Right ventricle myocardium inferior (tissue), 1 donor: ENCODE measurements at regions not wholly inside any gene's neighbourhood (a gene's known extent, or its start where the extent isn't known, plus 50 kb on each side); places are given as distances from the start of the nearest gene placed in this dataset.
"Not testable (repeated sequence)": the region's sequence is repeated elsewhere in the genome, so short reads cannot be mapped to it uniquely, and the experiment has no call there.

ENCODE experiments used
- ATAC-seq: fragments of 200-7000 bp; cut with Tn5 transposase; one replicate; pipeline ENCODE4 v1.9.1; 2020; ENCODE audit warnings: mild to moderate bottlenecking, moderate library complexity
- DNase-seq: peaks from one replicate; pipeline ENCODE4 v3.0.0; 2021; ENCODE audit errors: missing footprints
- intact Hi-C: fragments of 100-400 bp; cut with DNase I; formaldehyde crosslinking; loops from one replicate; pipeline ENCODE4 v1.11.0; 2022
- donor health status: DM: no; HTN: yes; CAD: no; lungs with severe emphysema.

DNA sequence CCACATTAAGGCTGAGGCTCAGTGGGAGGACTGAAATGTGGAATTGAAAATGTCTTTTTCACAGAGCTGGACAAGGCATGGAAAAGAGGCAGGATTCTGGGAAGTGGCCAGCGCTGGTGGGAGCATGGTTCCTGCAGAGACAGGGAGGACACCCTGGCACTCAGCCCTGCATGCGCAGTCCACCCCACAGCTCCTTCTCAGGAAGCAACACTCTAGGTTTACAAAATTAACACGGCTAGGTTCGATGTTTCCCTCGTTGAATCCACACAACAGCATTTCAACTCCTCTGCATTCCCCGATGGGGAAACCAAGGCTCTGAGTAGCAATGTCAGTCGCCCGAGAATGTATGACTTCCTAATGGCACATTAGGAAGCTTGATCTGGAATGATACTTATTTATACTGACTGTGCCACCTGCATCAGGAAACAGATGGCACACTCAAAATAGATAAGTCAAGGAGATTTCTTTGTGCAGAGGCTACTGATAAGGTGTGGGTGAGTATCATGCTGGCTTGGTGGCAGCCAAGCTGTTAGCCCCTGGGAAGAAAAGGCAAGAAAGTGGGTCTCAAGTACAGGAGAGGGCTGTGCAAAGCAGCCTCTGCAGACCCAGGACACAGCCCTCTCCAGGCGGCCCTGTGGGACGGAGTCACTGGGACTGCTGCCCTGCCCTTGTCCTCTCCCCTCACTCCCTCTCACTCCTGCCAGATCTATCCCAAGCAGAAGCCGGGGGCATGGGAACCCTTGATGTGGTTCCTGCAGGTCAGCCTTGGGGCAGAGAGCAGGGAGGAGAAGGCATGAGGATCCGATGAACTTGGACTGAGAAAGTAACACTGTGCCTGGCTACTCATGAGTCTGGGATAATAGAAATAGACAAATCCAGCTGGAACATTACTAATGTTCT, 158.4 kb upstream of the FHL2 start:
- DNase-seq: peak; percentile 74
- peak; percentile 57 for ATAC-seq
- intact Hi-C loops: no loop called here

DNA sequence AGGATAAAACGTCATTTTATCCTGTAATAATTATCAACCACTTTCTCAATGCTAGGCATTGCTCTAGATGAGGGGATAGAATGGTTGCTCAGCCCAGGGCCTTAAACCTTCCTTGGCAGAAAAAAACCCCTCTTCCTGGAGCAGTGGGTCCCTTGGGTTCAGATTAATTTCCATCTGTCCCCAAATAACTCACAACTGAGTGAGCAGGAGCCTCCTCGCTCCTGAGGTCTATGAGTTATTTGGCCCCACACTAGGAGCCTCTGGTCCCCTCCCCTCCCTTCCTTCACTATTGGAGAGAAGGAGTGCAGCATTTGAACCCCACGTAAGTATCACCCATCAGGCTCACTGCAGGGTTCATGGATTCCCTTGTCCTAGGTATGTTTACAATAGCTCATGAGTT, 157.5 kb upstream of the FHL2 start:
- DNase-seq (no peak), ATAC-seq (no peak)
- intact Hi-C loops: no loop called here

DNA sequence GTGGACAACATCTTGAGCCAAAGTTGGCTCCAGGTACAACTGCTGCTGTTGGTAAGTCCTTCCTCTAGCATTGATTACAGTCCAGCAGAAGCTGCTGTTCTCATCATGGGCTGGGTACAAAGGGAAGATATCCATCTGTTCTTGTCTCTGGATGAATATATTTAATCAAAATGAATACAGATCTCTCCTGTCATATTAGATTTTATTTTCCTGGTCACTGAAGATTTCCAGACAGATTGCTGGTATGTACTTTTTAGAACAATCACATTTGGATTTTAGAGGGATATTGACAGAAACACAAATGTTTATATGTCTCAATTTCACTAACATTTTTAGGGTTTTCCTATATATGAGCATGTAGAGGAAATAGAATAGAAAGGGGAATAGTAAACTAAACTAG, 155.4 kb upstream of the FHL2 start:
- ATAC-seq (no peak), DNase-seq (no peak)
- intact Hi-C loops: no loop called here

DNA sequence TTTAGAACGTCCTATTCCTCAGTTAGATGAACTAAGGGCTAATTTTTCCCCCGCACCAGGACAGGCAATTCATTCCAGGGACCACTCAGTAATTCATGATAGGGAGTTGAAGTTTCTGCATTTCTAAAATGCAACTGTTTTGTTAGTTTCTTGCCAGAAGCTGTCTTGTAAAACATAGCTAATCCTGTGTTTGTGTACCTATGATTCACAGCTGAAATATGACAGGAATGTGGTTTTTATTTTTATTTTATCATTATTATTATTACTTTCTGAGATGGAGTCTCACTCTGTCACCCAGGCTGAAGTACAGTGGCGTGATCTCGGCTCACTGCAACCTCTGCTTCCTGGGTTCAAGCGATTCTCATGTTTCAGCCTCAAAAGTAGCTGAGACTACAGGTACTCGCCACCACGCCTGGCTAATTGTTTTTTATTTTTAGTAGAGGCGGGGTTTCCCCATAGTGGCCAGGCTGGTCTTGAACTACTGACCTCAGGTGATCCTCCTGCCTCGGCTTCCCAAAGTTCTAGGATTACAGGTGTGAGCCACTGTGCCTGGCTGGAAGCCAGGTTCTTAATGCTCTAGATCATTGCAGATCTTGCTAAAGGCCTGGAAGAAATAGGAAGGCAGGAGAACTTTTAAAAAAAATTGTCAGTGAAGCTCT, 154.8 kb upstream of the FHL2 start:
- ATAC-seq: no peak
- intact Hi-C loops: no loop called here
- no peak for DNase-seq

DNA sequence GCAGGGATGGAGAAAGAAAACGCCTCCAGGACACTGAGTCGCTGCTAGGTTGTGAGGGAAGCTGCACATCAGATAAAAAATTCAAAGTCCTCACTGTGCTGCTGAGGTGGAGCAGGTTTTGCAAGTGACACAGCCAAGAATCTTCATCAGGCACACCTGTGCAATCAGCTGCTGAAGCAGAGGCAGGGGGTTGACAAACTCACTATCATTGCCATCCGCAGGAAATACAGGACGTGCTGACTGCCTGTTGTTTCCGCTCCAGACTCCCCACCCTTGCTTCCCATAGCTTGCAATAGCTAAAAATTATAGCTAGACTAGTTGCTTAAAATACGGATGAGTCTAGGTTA, 147.8 kb upstream of the FHL2 start:
- intact Hi-C loops: no loop called here
- DNase-seq (no peak), ATAC-seq (no peak)

DNA sequence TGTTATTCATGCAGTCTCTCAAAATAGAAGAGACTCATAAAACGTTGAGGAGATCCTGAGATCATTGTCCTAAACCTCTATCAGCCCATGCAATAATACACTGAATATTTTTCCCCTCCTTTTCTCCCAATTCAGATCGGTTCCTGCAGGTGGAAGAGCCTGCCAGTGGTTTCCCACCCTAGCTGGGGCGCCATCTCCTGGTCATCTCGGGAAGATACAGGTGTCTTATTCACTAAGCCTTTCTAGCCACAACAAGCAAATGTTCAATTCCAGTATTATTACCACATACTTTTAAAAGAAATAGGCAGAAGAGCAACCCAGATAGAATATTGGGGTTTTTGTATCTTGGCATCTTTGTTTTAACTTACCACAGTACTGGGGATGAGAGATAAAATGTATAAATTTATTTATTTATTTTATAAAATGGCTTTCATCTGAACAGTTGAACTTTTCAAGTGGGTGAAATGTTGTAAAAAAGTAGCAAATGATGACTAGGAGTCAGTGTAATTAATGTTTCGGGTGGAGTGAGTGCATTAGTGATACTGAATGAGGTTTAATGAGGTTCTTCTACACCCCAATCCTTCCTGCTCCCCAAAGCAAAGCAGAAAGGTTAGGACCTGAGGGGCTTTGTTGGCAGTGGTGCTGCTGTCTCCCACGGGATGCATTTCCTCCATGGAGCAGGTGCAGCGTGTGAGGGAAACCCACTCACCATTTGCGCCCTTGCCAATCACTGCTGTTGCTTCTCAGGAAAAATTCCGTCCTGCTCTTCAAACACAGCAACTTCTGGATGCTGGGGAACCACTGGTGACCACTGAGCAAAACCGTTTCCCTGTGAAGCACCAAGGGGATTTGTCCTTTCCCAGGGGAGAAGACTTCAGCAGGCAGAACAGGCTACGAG, 147.1 kb upstream of the FHL2 start:
- no peak for DNase-seq
- intact Hi-C loops: loop anchor here (2.0 kb wide), 1 partner anchor 201 kb away; no protein-coding TSS in a partner anchor
- ATAC-seq: peak; percentile 44

DNA sequence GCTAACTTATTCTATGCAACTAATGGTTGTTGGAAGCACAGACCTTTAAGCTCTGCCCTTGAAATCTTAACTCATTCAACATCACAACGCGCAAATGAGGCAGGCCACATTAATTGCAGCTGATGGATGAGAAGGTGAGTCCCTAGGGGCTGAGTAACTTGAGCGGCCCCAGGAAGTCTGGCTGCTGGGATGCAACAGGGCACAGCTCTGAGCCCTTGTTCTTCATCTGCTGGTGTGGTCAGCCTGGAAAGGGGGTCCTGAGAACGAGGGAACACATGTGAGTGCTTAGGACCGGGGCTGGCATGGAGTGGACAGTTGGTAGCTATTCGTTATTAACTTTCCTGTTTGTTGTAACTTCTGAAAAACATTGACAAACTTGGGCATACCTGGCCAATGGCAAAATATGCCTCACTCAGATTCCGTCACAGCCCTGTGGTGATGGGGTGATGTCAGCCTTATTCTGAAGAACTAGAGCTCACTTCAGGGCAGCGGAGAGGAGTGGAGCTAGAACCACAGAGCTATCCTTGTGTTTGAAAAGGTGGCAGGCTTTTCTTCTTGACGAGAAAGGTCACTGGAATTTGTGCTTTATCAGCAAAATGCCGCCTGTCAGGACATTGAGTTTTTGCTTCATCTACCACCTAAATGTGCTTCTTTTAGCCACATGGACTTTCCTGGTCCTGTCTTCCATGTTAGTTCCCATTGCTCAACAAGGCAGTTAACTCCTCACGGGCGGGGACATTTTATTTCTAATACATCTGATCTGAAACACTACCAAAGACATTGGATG, 145.9 kb upstream of the FHL2 start:
- intact Hi-C loops: loop anchor here (2.0 kb wide), 1 partner anchor 200 kb away; no protein-coding TSS in a partner anchor
- no peak for DNase-seq
- ATAC-seq: no peak

DNA sequence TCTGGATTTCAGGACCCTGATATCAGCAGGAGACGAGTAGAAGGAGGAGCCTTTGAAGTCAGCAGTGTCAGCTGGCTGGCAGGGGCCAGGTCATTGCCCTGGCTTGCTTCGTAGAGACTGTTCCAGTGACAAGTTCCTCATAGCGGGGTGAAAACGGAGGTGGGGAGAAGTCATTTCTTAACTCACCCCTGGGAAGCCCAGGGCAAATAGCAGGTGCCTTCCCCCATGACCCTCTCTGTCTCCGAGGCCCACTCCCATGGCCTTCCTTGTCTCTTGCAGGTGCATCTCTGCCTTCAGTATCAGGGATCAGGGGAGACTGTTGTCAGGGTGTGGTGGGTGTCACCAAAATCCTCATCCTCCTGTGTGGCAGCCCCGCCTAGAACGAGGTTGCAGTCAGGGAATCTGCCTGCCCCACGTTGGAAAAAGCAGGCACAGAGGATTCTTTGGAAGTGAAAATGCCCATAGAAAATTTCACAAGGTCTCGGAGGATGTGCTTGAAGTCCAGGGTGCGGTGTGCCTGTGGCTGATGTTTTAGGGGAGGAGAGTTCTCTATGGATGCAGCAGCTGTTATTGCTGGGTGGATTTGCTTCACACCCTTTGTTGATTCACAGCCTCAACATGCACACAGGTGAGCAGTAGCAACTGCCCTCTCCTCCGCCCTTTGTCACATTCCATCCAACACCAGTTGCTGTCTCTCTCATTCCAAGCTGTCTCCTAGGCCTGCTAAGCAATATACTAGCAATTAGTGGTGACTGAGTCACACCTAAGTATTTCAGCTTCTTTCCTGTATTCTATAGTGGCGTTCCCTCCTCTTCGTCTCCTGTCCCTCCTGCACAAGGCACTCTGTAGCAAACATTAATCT, 142.6 kb upstream of the FHL2 start:
- DNase-seq: no peak
- ATAC-seq: no peak
- intact Hi-C loops: no loop called here

DNA sequence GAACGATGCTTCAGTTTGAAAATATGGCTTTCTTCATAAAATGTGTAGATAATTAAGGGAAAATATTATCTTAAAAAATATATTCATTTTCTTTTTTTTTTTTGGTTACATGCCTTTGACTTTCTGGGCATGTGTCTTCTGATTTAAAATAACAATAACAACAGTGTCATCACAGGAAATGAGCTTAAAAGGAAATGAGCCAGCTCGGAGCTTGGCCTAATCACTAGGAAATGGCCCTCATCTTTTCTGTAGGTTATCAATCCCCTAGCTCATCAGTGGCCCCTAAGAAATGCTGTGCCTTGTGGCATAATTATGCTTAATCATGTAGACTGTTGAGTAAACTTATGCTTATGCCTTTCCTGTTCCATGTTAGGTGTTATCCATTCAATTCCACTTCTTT, 141.8 kb upstream of the FHL2 start:
- intact Hi-C loops: no loop called here
- ATAC-seq (no peak), DNase-seq (no peak)

DNA sequence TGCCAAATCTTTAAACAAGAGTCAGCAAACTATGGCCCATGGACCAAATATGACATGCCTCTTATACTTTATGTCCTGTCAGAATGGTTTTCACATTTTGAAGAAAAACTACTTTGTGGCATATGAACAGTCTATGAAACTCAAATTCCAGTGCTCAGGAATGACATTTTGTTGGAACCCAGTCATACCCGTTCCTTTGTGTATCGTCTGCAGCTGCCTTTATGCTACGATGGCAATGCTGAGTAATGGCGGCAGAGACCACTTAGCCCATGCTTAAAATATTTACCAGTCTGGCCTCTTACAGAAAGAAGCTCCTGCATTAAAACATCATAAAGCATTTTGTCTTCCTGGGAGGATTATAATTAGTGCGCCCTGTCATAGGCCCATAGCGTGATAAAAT, 140.5 kb upstream of the FHL2 start:
- ATAC-seq (no peak), DNase-seq (no peak)
- intact Hi-C loops: no loop called here

DNA sequence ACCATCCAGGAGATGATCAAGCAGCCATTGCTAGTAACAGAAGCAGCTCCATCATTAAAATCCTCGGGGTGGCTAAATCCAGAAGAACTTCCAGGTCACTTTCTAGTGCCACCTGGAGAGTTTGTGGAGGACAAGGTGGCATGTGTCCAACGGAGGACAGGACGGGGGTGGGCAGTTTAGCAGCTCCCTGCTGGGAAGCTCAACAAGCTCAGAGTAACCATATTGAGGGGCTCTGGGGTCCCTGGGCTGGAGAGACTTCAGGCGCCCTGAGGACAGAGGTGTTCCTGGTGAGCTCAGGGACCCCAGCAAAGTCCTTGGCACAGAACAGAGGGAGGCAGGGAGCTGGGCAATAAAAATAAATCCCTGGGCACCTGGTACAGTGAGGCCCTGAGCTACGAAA, 140.0 kb upstream of the FHL2 start:
- ATAC-seq (no peak), DNase-seq (no peak)
- intact Hi-C loops: no loop called here

DNA sequence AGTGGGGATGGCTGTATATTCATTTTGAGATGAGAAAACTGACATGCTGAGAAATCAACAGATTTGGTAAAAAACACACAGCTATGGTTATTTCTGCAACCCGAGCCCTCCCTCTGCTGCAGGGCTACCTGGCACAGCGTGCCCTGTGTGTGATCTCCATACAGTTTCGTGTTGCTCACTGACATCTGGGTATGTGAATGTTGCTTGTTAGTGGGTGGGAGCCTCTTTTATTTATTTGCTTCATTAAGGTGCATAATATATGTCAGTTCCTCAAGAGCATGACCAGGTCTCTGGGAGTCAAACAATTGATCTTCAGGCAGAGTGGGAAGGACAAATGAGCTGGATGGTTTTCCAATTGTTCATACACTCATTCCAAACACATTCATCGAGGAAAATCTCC, 139.1 kb upstream of the FHL2 start:
- no peak for ATAC-seq
- intact Hi-C loops: no loop called here
- no peak for DNase-seq

DNA sequence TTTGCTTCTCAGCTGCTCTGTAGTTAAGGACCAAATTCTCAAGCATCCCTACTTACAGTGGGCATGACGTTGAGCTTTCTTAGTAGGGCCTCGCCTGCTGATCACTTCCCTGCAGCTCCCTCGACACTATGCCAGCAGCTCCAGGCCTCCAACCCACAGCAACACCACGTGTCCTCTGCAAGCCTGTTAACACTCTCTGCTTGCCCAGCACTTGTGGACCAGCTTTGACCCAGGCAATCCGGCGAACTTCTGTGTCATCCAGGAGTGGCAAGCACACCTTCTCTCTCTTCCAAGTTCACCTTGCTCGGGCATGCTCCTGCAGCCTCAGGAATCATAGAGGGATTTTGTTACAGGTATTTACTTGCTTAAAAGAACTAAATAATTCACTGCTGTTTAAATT, 138.6 kb upstream of the FHL2 start:
- intact Hi-C loops: no loop called here
- no peak for DNase-seq

DNA sequence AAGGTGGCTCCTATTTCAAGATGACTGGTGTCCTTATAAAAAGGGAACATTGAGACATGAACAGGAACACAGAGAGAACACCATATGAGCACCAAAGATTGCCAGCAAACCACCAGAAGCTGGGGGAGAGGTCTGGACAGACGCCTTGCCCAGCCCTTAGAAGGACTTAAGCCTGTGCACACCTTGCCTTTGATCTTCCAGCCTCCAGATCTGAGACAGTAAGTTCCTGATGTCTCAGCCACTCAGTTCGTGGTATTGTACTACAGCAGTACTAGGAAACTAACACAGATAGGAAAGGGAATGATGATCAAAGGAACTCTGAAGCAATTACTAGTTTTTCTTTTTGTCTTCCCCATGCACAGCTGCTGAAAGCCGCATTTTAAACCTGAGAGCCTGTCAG, 137.3 kb upstream of the FHL2 start:
- ATAC-seq (no peak), DNase-seq (no peak)
- intact Hi-C loops: no loop called here

More for the DNA sequence above, 138.6 kb upstream of the FHL2 start:
- no peak for ATAC-seq

DNA sequence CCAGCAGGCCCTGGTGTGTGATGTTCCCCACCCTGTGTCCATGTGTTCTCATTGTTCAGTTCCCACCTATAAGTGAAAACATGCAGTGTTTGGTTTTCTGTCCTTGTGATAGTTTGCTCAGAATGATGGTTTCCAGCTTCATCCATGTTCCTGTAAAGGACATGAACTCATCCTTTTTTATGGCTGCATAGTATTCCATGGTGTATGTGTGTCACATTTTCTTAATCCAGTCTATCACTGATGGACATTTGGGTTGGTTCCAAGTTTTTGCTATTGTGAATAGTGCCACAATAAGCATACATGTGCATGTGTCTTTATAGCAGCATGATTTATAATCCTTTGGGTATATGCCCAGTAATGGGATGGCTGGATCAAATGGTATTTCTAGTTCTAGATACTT, 130.4 kb upstream of the FHL2 start:
- DNase-seq: not testable (repeated sequence)

DNA sequence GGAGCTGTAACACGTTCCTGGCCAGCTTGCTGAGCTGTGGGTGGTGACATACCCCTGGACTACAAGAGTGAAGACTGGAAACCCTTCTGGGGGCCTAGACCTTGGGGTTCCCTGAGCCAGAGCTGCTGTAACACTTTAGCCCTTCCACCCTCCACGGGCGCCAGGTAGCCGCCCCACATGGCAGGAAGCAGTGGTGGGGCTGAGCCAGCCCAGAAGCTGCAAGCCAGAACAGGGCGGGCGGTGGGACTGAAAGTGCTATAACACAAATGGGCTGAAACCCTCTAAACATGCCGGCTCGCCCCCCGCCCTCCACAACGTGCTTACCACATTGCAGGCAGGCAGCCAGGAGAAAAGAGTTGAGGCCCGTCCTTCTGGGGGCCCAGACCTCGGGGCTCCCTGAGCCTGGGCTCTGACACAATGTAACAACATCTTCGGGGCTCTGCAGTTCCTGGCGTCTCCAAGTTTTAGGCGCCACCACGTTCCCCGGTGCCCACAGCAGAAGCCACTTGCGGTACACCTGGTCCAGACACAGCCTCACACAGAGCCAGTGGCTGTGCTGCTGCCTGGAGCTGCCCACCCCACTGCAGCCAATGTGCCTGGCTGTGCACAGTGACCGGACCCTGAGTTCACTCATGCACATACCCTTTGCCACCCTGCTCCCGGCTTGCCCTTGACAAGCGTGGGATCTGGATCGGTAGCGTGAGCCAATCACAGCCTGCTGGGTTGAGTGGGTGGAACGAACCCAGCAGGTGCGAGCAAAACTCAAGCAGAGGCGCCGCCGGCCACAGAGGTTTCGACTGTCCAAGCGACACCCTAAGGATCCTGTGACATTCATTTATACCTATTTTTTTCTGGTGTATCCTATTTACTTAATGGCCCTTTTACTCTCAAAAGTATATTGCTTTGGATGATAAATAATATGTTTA, 127.4 kb upstream of the FHL2 start:
- intact Hi-C loops: no loop called here
- peak; percentile 31 for ATAC-seq
- DNase-seq: no peak

More for the DNA sequence above, 130.4 kb upstream of the FHL2 start:
- intact Hi-C loops, ATAC-seq: not testable (repeated sequence)

DNA sequence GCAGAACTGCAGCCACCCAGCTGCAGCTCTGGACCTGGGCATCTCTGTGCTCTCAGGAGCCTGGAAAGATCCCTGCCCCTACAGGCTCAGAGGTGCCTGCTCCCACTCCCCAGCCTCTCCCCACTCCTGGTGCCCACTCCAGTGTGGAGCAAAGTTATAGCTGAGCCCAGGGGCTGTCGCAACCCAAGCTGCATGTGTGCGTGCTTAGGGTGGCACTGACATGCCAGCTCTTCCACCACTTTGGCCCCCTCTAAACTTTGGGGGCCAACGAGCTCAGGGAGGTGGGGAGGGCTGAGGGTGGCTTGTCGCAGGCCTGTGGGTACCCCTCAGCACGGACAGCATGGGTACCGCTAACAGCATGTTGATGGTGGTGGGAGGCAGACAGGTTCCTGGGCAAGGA, 126.3 kb upstream of the FHL2 start:
- intact Hi-C loops: no loop called here
- DNase-seq (no peak), ATAC-seq (no peak)
